A549 (cell line): ENCODE measurements at regions not wholly inside any gene's neighbourhood (a gene's known extent, or its start where the extent isn't known, plus 50 kb on each side); places are given as distances from the start of the nearest gene placed in this dataset.

Source experiments
- ATAC-seq, 2 experiments: fragments of 200-7000 bp in 1 of 2; fragments of >200 bp in 1 of 2; cut with Nextera tagmentation in 1 of 2; cut with Tn5 transposase in 1 of 2; 3 replicates each; pipeline versions ENCODE4 v1.8.0 to v1.9.1; 2018 to 2020; ENCODE audit warnings: mild to moderate bottlenecking in 1 of 2, moderate library complexity in 1 of 2
- CTCF ChIA-PET: fragments of 300-600 bp; sonication (Branson Sonifier 250); formaldehyde crosslinking; extraction: SDS; loops from one replicate; lab custom pipeline; 2021; ENCODE audit warnings: antibody characterized with exemption, inconsistent platforms; lab: Yijun Ruan, JAX
- POLR2A ChIA-PET: fragments of 350-600 bp; formaldehyde crosslinking; extraction: SDS; loops from one replicate; lab custom pipeline; 2021; ENCODE audit warnings: antibody characterized with exemption, inconsistent platforms; lab: Yijun Ruan, JAX
- DNase-seq, 2 experiments: peaks; one replicate each; pipeline versions ENCODE4 v3.0.0 to v3.0.0-alpha.2; 2011 to 2016; ENCODE audit warnings: low read depth in 1 of 2, low spot score in 1 of 2
- FAIRE-seq: peaks from 2 replicates; lab custom pipeline; 2011; peaks lifted over from hg19 to GRCh38; lab: Jason Lieb, UNC
- H3K27ac ChIP-seq, 2 experiments: fragments of >200 bp; sonication (Bioruptor Twin); formaldehyde crosslinking; 3 replicates each; pipeline ENCODE4 v1.5.1; 2016 to 2017
- H3K4me1 ChIP-seq: fragments of >200 bp; sonication (Bioruptor Twin); formaldehyde crosslinking; 3 replicates; pipeline ENCODE4 v1.6.1; 2016
- H3K4me2 ChIP-seq: fragments of >200 bp; sonication (Bioruptor Twin); formaldehyde crosslinking; 3 replicates; pipeline ENCODE4 v1.6.1; 2016
- H3K4me3 ChIP-seq: fragments of >200 bp; sonication (Bioruptor Twin); formaldehyde crosslinking; 3 replicates; pipeline ENCODE4 v1.5.1; 2016
- H3K9me3 ChIP-seq: fragments of >200 bp; sonication (Bioruptor Twin); formaldehyde crosslinking; 3 replicates; pipeline ENCODE4 v1.6.1; 2016
- BCL3 ChIP-seq: fragments of >200 bp; sonication (Bioruptor Twin); formaldehyde crosslinking; IDR thresholded peaks from 3 replicates; pipeline ENCODE4 v1.6.1; 2016
- BHLHE40 ChIP-seq: IDR thresholded peaks from 2 replicates; pipeline ENCODE4 v1.6.1; 2012; ENCODE audit warnings: low read depth, low read length, inconsistent platforms
- CEBPB ChIP-seq, 2 experiments: fragments of >200 bp in 1 of 2; sonication (Bioruptor Twin) in 1 of 2; formaldehyde crosslinking in 1 of 2; IDR thresholded peaks; 2 replicates each; pipeline ENCODE4 v1.6.1; 2012 to 2016
- CHD2 ChIP-seq: fragments of 150-350 bp; IDR thresholded peaks from 2 replicates; pipeline ENCODE4 v1.6.1; 2014; ENCODE audit warnings: low read length; ENCODE audit not compliant: partially characterized antibody
- CTCF ChIP-seq: fragments of >200 bp; sonication (Bioruptor Twin); formaldehyde crosslinking; IDR thresholded peaks from 3 replicates; pipeline ENCODE4 v1.5.1; 2016
- EHF ChIP-seq: fragments of 250-450 bp; sonication (Bioruptor Pico); IDR thresholded peaks from 2 replicates; pipeline ENCODE4 v1.5.0; 2020; ENCODE audit warnings: mild to moderate bottlenecking
- EHMT2 ChIP-seq: fragments of 200-600 bp; sonication (generic); IDR thresholded peaks from 2 replicates; pipeline ENCODE4 v1.6.1; 2016; ENCODE audit warnings: antibody characterized with exemption, low read depth, mild to moderate bottlenecking, moderate library complexity
- FOXS1 ChIP-seq: fragments of 250-450 bp; sonication (Bioruptor Pico); IDR thresholded peaks from 2 replicates; pipeline ENCODE4 v1.5.0; 2020; ENCODE audit warnings: mild to moderate bottlenecking, moderate library complexity
- HDAC2 ChIP-seq: fragments of 200-600 bp; sonication (generic); IDR thresholded peaks from 2 replicates; pipeline ENCODE4 v1.6.1; 2016
- HEYL ChIP-seq: fragments of 250-450 bp; sonication (Bioruptor Pico); IDR thresholded peaks from 2 replicates; pipeline ENCODE4 v1.8.0; 2021; ENCODE audit warnings: mild to moderate bottlenecking, moderate library complexity
- HOXA7 ChIP-seq: fragments of 250-450 bp; sonication (Bioruptor Pico); IDR thresholded peaks from 2 replicates; pipeline ENCODE4 v1.5.0; 2020; ENCODE audit warnings: mild to moderate bottlenecking, moderate library complexity
- HOXB13 ChIP-seq: fragments of 250-450 bp; sonication (Bioruptor Pico); IDR thresholded peaks from 2 replicates; pipeline ENCODE4 v1.5.0; 2020; ENCODE audit warnings: low read depth, mild to moderate bottlenecking, moderate library complexity
- HOXB5 ChIP-seq: fragments of 250-450 bp; sonication (Bioruptor Pico); IDR thresholded peaks from 2 replicates; pipeline ENCODE4 v1.5.0; 2020; ENCODE audit warnings: mild to moderate bottlenecking, moderate library complexity
- MAZ ChIP-seq: fragments of 150-350 bp; IDR thresholded peaks from 2 replicates; pipeline ENCODE4 v1.6.1; 2014; ENCODE audit warnings: antibody characterized with exemption, low read depth, low read length, borderline replicate concordance
- NPAS2 ChIP-seq: fragments of 250-450 bp; sonication (Bioruptor Pico); IDR thresholded peaks from 2 replicates; pipeline ENCODE4 v1.8.0; 2022; ENCODE audit warnings: mild to moderate bottlenecking, moderate library complexity, borderline replicate concordance
- NR3C1 ChIP-seq: fragments of >200 bp; sonication (Bioruptor Twin); formaldehyde crosslinking; IDR thresholded peaks from 3 replicates; pipeline ENCODE4 v1.6.1; 2017
- PHF8 ChIP-seq: fragments of 200-600 bp; sonication (generic); IDR thresholded peaks from 2 replicates; pipeline ENCODE4 v1.6.1; 2016; ENCODE audit warnings: low read depth, mild to moderate bottlenecking, antibody characterized with exemption, moderate library complexity, borderline replicate concordance
- RFX5 ChIP-seq: fragments of 450-650 bp; IDR thresholded peaks from 2 replicates; pipeline ENCODE4 v1.7.1; 2014; ENCODE audit warnings: antibody characterized with exemption, mild to moderate bottlenecking, moderate library complexity
- RNF2 ChIP-seq: fragments of 200-600 bp; sonication (generic); IDR thresholded peaks from 2 replicates; pipeline ENCODE4 v1.6.1; 2016; ENCODE audit warnings: low read depth, mild to moderate bottlenecking, antibody characterized with exemption, moderate library complexity, borderline replicate concordance
- TFCP2L1 ChIP-seq: fragments of 250-450 bp; sonication (Bioruptor Pico); IDR thresholded peaks from 2 replicates; pipeline ENCODE4 v1.5.0; 2021; ENCODE audit warnings: mild to moderate bottlenecking
- ZC3H11A ChIP-seq: fragments of 450-650 bp; IDR thresholded peaks from 2 replicates; pipeline ENCODE4 v1.6.1; 2014; ENCODE audit warnings: antibody characterized with exemption, mild to moderate bottlenecking
- ZFP36 ChIP-seq: fragments of 450-650 bp; IDR thresholded peaks from 2 replicates; pipeline ENCODE4 v1.6.1; 2014; ENCODE audit warnings: borderline replicate concordance; ENCODE audit not compliant: partially characterized antibody
- ZSCAN20 ChIP-seq: fragments of 250-450 bp; sonication (Bioruptor Pico); IDR thresholded peaks from 2 replicates; pipeline ENCODE4 v1.8.0; 2022; ENCODE audit warnings: mild to moderate bottlenecking, moderate library complexity
- WGBS: methylation state at CpG from one replicate; pipeline ENCODE4 v1.1.6; 2017; ENCODE audit errors: missing lambda C conversion rate; 5-methylcytosine and 5-hydroxymethylcytosine counted together
- TF ChIP-seq, protein P1 (sequence below): fragments of >200 bp; sonication (Bioruptor Twin); formaldehyde crosslinking; IDR thresholded peaks from 2 replicates; pipeline ENCODE4 v1.6.1; 2016
- TF ChIP-seq, protein P2 (sequence below): IDR thresholded peaks from 2 replicates; pipeline ENCODE4 v1.6.1; 2012
- TF ChIP-seq, protein P3 (sequence below): IDR thresholded peaks from 2 replicates; pipeline ENCODE4 v1.6.1; 2012

GRCh38 chr5:172527559-172527958, 73.2 kb upstream of the SH3PXD2B start:
- no peak for FAIRE-seq
- CTCF ChIA-PET = no interaction called here

DNA sequence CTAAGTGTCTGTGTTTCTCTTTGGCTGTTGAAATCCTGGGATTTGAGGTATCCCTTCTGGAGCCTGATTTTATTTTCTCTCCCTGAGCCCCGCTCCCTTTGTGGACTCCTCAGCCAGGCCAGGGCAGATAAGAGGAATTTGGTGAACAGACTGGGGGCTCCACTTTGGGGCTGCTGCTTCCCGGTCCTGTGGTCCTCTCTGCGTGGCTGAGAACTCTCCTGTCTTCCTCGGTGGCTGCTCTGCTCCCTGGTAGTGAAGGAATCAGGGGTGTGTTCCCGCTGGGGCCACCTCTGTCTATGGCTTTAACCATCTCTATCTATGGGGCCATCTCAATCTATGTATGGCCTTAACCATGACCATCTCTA, 71.7 kb upstream of the SH3PXD2B start:
- TF ChIP-seq FOXS1 (CRISPR knock-in tag) (no peak), ZSCAN20 (CRISPR knock-in tag) (no peak), CEBPB (IDR thresholded peaks at IDR 0.05) (no peak), NPAS2 (CRISPR knock-in tag) (no peak), HOXA7 (CRISPR knock-in tag) (no peak), BCL3 (no peak), CHD2 (no peak), BHLHE40 (no peak), CTCF (no peak), ZC3H11A (no peak)
- TF ChIP-seq, protein P1, sequence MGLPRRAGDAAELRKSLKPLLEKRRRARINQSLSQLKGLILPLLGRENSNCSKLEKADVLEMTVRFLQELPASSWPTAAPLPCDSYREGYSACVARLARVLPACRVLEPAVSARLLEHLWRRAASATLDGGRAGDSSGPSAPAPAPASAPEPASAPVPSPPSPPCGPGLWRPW = no peak
- FAIRE-seq (no peak), ATAC-seq (no peak)

More at GRCh38 chr5:172527559-172527958, 73.2 kb upstream of the SH3PXD2B start:
- ATAC-seq = no peak
- Histone ChIP-seq H3K4me1 (no peaks in the 10 kb centered on the region; the same call in 2 of the 3 replicates), H3K27ac (no peak overlapping the region), H3K4me3 (no peak overlapping the region), H3K4me2 (no peak overlapping the region), H3K9me3 (peaks cover 6% of the 10 kb centered on the region)
- DNase-seq = no peak
- WGBS = 46% methylated on average over 4 of the region's 4 CpGs
- POLR2A ChIA-PET = no interaction called here
- TF ChIP-seq MAZ (no peak), HOXB5 (CRISPR knock-in tag) (no peak), HOXB13 (CRISPR knock-in tag) (no peak), RFX5 (no peak), NR3C1 (no peak), PHF8 (no peak), RNF2 (no peak), TFCP2L1 (CRISPR knock-in tag) (no peak), NPAS2 (CRISPR knock-in tag) (no peak), HDAC2 (no peak), HEYL (CRISPR knock-in tag) (no peak), EHMT2 (no peak), EHF (no peak), ZFP36 (no peak), ZSCAN20 (CRISPR knock-in tag) (no peak)
- TF ChIP-seq, protein P1 = no peak
- TF ChIP-seq, protein P2, sequence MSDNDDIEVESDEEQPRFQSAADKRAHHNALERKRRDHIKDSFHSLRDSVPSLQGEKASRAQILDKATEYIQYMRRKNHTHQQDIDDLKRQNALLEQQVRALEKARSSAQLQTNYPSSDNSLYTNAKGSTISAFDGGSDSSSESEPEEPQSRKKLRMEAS = no peak
- TF ChIP-seq, protein P3, sequence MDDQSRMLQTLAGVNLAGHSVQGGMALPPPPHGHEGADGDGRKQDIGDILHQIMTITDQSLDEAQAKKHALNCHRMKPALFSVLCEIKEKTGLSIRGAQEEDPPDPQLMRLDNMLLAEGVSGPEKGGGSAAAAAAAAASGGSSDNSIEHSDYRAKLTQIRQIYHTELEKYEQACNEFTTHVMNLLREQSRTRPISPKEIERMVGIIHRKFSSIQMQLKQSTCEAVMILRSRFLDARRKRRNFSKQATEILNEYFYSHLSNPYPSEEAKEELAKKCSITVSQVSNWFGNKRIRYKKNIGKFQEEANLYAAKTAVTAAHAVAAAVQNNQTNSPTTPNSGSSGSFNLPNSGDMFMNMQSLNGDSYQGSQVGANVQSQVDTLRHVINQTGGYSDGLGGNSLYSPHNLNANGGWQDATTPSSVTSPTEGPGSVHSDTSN = no peak

More for the DNA sequence above, 71.7 kb upstream of the SH3PXD2B start:
- DNase-seq = no peak
- H3K4me3 ChIP-seq = no peak overlapping the region
- H3K27ac ChIP-seq = no peak overlapping the region
- WGBS = 29% methylated on average over 5 of the region's 5 CpGs
- no peak overlapping the region for H3K4me2 ChIP-seq
- ChIA-PET CTCF (interaction anchor here (0.6 kb wide), 1 partner anchor 173 kb away, joined by 3 read pairs; no protein-coding TSS in a partner anchor), POLR2A (no interaction called here)
- H3K9me3 ChIP-seq = peaks cover 17% of the 10 kb centered on the region
- H3K4me1 ChIP-seq = no peaks in the 10 kb centered on the region
